MM.1S (cell line): ENCODE measurements at regions not wholly inside any gene's neighbourhood (a gene's known extent, or its start where the extent isn't known, plus 50 kb on each side); places are given as distances from the start of the nearest gene placed in this dataset.
"Not testable (repeated sequence)": the region's sequence is repeated elsewhere in the genome, so short reads cannot be mapped to it uniquely, and the experiment has no call there.

Experiments used
- DNase-seq: peaks from one replicate; pipeline ENCODE4 v3.0.0-alpha.2; 2015
- H2AFZ ChIP-seq: fragments of 300-600 bp; sonication (generic); 2 replicates; pipeline ENCODE4 v1.6.0; 2016; ENCODE audit warnings: antibody characterized with exemption, low read length
- H3F3A ChIP-seq: fragments of 300-600 bp; sonication (generic); 2 replicates; pipeline ENCODE4 v1.6.1; 2016; ENCODE audit warnings: mild to moderate bottlenecking, antibody characterized with exemption, low read length, moderate library complexity, mixed read lengths; ENCODE audit not compliant: insufficient read depth
- H3K27ac ChIP-seq: fragments of 300-600 bp; sonication (generic); 2 replicates; pipeline ENCODE4 v1.5.1; 2016; ENCODE audit warnings: mild to moderate bottlenecking, low read length
- H3K27me3 ChIP-seq: fragments of 300-600 bp; sonication (generic); replicated peaks from 2 replicates; pipeline ENCODE4 v1.6.0; 2016; ENCODE audit warnings: low read length; ENCODE audit not compliant: insufficient read depth
- H3K36me3 ChIP-seq: fragments of 300-600 bp; sonication (generic); replicated peaks from 2 replicates; pipeline ENCODE4 v1.6.1; 2016; ENCODE audit warnings: mild to moderate bottlenecking, low read length, mixed read lengths; ENCODE audit not compliant: insufficient read depth
- H3K4me1 ChIP-seq: fragments of 300-600 bp; sonication (generic); 2 replicates; pipeline ENCODE4 v1.6.1; 2016; ENCODE audit warnings: low read length, mixed read lengths
- H3K4me2 ChIP-seq: fragments of 300-600 bp; sonication (generic); 2 replicates; pipeline ENCODE4 v1.6.0; 2016; ENCODE audit warnings: low read depth, low read length
- H3K4me3 ChIP-seq: fragments of 300-600 bp; sonication (generic); 2 replicates; pipeline ENCODE4 v1.5.1; 2016; ENCODE audit warnings: low read length, mixed read lengths
- H3K79me2 ChIP-seq: fragments of 300-600 bp; sonication (generic); 2 replicates; pipeline ENCODE4 v1.6.1; 2016; ENCODE audit warnings: mixed run types, low read length, mixed read lengths
- H3K9ac ChIP-seq: fragments of 300-600 bp; sonication (generic); 2 replicates; pipeline ENCODE4 v1.6.1; 2016; ENCODE audit warnings: low read length, mixed read lengths
- H3K9me2 ChIP-seq: fragments of 300-600 bp; sonication (generic); replicated peaks from 2 replicates; pipeline ENCODE4 v1.6.1; 2016; ENCODE audit warnings: mild to moderate bottlenecking, low read length, mixed read lengths; ENCODE audit not compliant: insufficient read depth
- H3K9me3 ChIP-seq: fragments of 300-600 bp; sonication (generic); replicated peaks from 2 replicates; pipeline ENCODE4 v1.6.1; 2016; ENCODE audit warnings: mild to moderate bottlenecking, low read length, mixed read lengths; ENCODE audit not compliant: insufficient read depth
- H4K20me1 ChIP-seq: fragments of 300-600 bp; sonication (generic); 2 replicates; pipeline ENCODE4 v1.6.1; 2016; ENCODE audit warnings: mild to moderate bottlenecking, low read length, moderate library complexity, mixed read lengths; ENCODE audit not compliant: insufficient read depth
- CTCF ChIP-seq: fragments of 300-600 bp; sonication (generic); IDR thresholded peaks from 2 replicates; pipeline ENCODE4 v1.5.1; 2016; ENCODE audit warnings: antibody characterized with exemption, low read length, mixed read lengths
- EZH2 ChIP-seq: fragments of 300-600 bp; sonication (generic); optimal IDR thresholded peaks from 2 replicates; pipeline ENCODE3; 2017; ENCODE audit warnings: low read depth, mild to moderate bottlenecking, antibody characterized with exemption, low read length, mixed read lengths
- EZH2phosphoT487 ChIP-seq: fragments of 300-600 bp; sonication (generic); IDR thresholded peaks from 2 replicates; pipeline ENCODE4 v1.6.1; 2018; ENCODE audit warnings: antibody characterized with exemption, low read length

DNA sequence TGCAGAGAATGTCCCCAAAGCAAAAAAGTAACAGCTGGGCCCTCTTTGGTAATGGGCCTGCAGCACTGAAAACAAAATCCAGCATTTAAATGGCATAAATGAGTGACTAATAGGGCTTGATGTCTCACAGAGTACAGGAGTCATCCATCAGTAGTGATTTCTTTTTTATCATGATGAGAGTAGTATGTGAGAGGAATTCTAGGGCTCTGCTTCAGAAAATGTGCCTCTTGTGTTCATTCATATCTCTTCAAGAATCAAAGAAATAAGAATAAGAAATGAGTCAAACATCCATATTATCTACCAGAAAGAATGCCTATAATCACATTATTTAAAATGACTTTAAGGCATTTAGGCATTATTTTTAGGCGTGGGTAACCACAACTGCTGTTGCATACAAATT is 792.9 kb upstream of the HTR2C start:
- no peaks in the 10 kb centered on the region for H4K20me1 ChIP-seq
- H3K27me3 ChIP-seq = no peaks in the 10 kb centered on the region

DNA sequence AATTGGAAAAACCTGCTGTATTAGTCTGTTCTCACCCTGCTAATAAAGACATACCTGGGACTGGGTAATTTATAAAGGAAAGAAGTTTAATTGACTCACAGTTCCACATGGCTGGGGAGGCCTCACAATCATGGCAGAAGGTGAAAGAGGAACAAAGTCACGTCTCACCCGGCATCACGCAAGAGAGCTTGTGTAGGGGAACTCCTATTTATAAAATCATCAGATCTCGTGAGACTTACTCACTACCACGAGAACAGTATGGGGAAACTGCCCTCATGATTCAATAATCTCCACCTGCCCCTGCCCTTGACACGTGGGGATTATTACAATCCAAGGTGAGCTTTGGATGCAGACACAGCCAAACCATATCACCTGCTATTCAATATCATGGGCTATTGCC is 799.1 kb upstream of the HTR2C start:
- H3K9me2 ChIP-seq, H3K36me3 ChIP-seq, H4K20me1 ChIP-seq, H3K79me2 ChIP-seq, H3K4me1 ChIP-seq, H2AFZ ChIP-seq, H3K27ac ChIP-seq, H3K4me2 ChIP-seq, H3K9me3 ChIP-seq, H3K9ac ChIP-seq, DNase-seq, H3F3A ChIP-seq, H3K4me3 ChIP-seq, H3K27me3 ChIP-seq: not testable (repeated sequence)

More for the DNA sequence above, 792.9 kb upstream of the HTR2C start:
- no peaks in the 10 kb centered on the region for H3K36me3 ChIP-seq
- H3K9me2 ChIP-seq = no peaks in the 10 kb centered on the region
- no peak overlapping the region for H3K4me2 ChIP-seq
- H2AFZ ChIP-seq = no peak overlapping the region
- no peaks in the 10 kb centered on the region for H3F3A ChIP-seq
- no peaks in the 10 kb centered on the region for H3K9me3 ChIP-seq
- TF ChIP-seq EZH2phosphoT487 (no peak), EZH2 (no peak), CTCF (no peak)
- H3K79me2 ChIP-seq = no peaks in the 10 kb centered on the region
- H3K4me1 ChIP-seq = 0 out of 2 replicates have a peak, but pooled peaks cover 3% of the 10 kb centered on the region
- H3K4me3 ChIP-seq = no peak overlapping the region
- no peak overlapping the region for H3K27ac ChIP-seq
- no peak for DNase-seq
- H3K9ac ChIP-seq = no peak overlapping the region

DNA sequence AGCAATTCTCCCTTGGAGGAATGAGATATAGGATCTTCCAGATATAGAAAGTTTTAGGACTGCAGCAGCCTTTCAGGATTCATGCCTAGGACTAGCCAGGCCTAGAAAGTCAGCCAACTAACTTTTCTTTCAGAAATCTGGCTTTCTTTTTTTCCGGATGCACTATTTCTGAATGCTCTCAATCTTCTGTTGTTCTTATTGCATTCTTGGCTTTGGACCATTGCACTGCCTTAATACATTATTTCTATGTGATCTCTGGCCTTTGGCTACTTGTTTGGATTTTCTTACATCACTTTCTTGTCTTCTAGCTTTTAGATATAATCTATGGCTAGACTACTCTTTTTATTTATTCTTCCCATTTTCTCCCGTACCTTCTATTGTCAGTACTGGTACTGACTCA is 813.1 kb upstream of the HTR2C start:
- H3K4me2 ChIP-seq = peak overlapping the region; percentile 33; the same call in 1 of the 2 replicates
- TF ChIP-seq EZH2 (no peak), EZH2phosphoT487 (no peak), CTCF (no peak)
- no peak overlapping the region for H3K4me3 ChIP-seq
- H3K27me3 ChIP-seq = no peaks in the 10 kb centered on the region
- H3K79me2 ChIP-seq = no peaks in the 10 kb centered on the region
- no peak overlapping the region for H3K27ac ChIP-seq
- H4K20me1 ChIP-seq = no peaks in the 10 kb centered on the region
- H3K4me1 ChIP-seq = no peaks in the 10 kb centered on the region
- H3K9me2 ChIP-seq = no peaks in the 10 kb centered on the region
- no peaks in the 10 kb centered on the region for H3F3A ChIP-seq
- H3K9ac ChIP-seq = no peak overlapping the region
- no peak overlapping the region for H2AFZ ChIP-seq
- no peak for DNase-seq
- no peaks in the 10 kb centered on the region for H3K36me3 ChIP-seq
- no peaks in the 10 kb centered on the region for H3K9me3 ChIP-seq

DNA sequence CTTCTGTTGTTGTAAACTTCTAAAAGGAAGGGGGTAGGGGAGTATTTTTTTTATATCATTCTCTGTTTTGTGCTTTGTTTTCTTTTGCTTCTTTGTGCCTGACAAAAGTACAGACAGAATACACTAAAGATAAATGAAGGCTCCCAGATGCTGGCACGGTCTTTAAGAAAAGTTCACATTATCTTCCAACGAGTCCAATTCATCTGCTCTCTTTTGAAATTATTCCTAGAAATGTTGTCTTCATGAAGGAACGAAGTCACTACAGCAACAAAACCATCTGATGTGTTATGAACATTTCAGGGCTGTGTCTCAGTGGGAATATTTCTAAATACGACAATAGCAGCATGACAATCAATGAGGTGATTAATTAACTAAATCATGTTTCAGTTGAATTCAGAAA is 813.8 kb upstream of the HTR2C start:
- DNase-seq = no peak
- H3K4me1 ChIP-seq = no peaks in the 10 kb centered on the region
- H3K27ac ChIP-seq = no peak overlapping the region
- peak overlapping the region; percentile 18; the same call in 1 of the 2 replicates for H3K4me2 ChIP-seq
- no peak overlapping the region for H2AFZ ChIP-seq
- H3K9ac ChIP-seq = no peak overlapping the region
- no peaks in the 10 kb centered on the region for H3K9me2 ChIP-seq
- H3K36me3 ChIP-seq = no peaks in the 10 kb centered on the region
- no peak for TF ChIP-seq CTCF
- TF ChIP-seq EZH2phosphoT487 = no peak
- no peak for TF ChIP-seq EZH2
- no peak overlapping the region for H3K4me3 ChIP-seq
- no peaks in the 10 kb centered on the region for H3F3A ChIP-seq
- H3K9me3 ChIP-seq = no peaks in the 10 kb centered on the region
- H3K79me2 ChIP-seq = no peaks in the 10 kb centered on the region
- H3K27me3 ChIP-seq = no peaks in the 10 kb centered on the region
- H4K20me1 ChIP-seq = no peaks in the 10 kb centered on the region
